ENCODE measurements at regions not wholly inside any gene's neighbourhood (a gene's known extent, or its start where the extent isn't known, plus 50 kb on each side); places are given as distances from the start of the nearest gene placed in this dataset.

DNA sequence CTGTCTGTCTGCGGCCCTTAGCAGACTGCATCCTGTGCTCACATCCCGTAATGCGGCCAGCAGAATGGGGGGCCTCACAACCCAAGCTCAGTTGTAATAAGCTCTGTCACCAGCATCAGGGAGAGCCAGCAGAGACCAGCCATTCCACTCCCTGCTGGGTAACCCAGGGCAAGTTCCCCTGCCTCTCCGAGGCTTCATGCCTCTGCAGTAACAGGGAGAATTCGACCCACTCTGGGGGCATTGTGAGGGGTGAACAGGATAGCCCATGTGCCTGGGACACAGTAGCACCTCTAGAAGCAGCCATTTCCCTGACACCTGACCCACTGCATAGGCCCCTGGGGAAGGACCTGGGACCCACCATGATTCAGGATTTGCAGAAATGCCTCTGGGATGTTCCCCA is 461.2 kb downstream of the MATN1 start:
- Histone ChIP-seq H3K27me3 (ENCODE audit: control insufficient read depth in 1 of 2, insufficient read depth in 2 of 2, low read length in 2 of 2) (no peaks in the 10 kb centered on the region), H3K9me3 (ENCODE audit: control insufficient read depth in 2 of 2, insufficient read depth in 1 of 2, low read depth in 1 of 2, low read length in 1 of 2) (no peaks in the 10 kb centered on the region), H3K27ac (ENCODE audit: low read depth in 2 of 2, low read length in 1 of 2) (no peak overlapping the region), H3K36me3 (ENCODE audit: control insufficient read depth in 2 of 2, insufficient read depth in 2 of 2, low read length in 1 of 2) (no peaks in the 10 kb centered on the region), H3K4me3 (ENCODE audit: low read depth in 1 of 2, low read length in 2 of 2) (no peak overlapping the region), H3K4me1 (ENCODE audit: control insufficient read depth in 2 of 2, insufficient read depth in 2 of 2, low read length in 1 of 2) (no peaks in the 10 kb centered on the region)
- 77 to 85% methylated on average over 5 of the region's 5 CpGs for WGBS, 2 donors

DNA sequence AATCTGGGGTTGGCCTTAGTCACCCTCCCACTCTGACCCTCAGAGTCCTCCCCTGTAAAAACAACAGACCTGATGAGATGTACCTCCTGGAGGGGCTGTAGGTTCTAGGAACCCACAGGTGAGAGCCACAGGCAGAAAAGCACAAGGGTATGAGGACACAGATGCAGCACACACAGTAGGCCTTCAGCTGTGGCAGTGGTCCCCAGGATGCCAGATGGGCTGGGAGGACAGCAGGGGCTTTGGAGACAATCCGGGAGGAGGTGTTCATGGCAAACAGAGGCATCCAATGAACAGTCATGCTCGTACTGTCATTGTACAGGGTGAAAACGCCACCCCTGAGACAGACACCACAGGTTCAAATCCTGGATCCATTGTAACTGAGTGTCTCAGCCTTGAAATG is 463.1 kb downstream of the MATN1 start:
- 70 to 75% methylated on average over 3 of the region's 3 CpGs for WGBS, 2 donors

DNA sequence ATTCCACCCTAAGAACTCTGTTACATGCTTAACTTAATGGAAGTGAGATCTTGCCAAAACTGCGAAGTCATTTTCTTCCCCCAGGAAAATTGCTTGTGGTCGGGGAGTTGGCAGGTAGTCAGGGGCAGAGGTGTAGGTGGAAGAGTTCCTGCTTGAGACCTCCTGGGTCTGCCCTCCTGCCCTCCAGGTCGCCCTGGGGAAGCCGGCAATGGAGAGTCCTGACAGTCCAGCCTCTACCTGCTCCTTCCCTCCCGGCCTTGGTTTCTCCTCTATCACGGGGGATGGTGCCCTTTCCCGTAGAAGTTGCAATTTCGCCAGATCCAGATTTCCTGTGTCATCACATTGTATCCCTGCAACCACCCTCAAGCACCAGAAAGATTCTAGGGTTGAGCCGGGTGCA is 463.8 kb downstream of the MATN1 start:
- no peaks in the 10 kb centered on the region for H3K9me3 ChIP-seq (ENCODE audit: control insufficient read depth in 2 of 2, insufficient read depth in 1 of 2, low read depth in 1 of 2, low read length in 1 of 2)
- H3K27ac ChIP-seq (ENCODE audit: low read depth in 2 of 2, low read length in 1 of 2), result no peak overlapping the region
- H3K36me3 ChIP-seq (ENCODE audit: control insufficient read depth in 2 of 2, insufficient read depth in 2 of 2, low read length in 1 of 2), result no peaks in the 10 kb centered on the region
- no peaks in the 10 kb centered on the region for H3K27me3 ChIP-seq (ENCODE audit: control insufficient read depth in 1 of 2, insufficient read depth in 2 of 2, low read length in 2 of 2)
- no peaks in the 10 kb centered on the region for H3K4me1 ChIP-seq (ENCODE audit: control insufficient read depth in 2 of 2, insufficient read depth in 2 of 2, low read length in 1 of 2)
- H3K4me3 ChIP-seq (ENCODE audit: low read depth in 1 of 2, low read length in 2 of 2), result no peak overlapping the region
- 36 to 46% methylated on average over 9 of the region's 9 CpGs for WGBS, 2 donors

More for the DNA sequence above, 463.1 kb downstream of the MATN1 start:
- Histone ChIP-seq H3K27ac (ENCODE audit: low read depth in 2 of 2, low read length in 1 of 2) (no peak overlapping the region), H3K4me3 (ENCODE audit: low read depth in 1 of 2, low read length in 2 of 2) (no peak overlapping the region), H3K9me3 (ENCODE audit: control insufficient read depth in 2 of 2, insufficient read depth in 1 of 2, low read depth in 1 of 2, low read length in 1 of 2) (no peaks in the 10 kb centered on the region), H3K27me3 (ENCODE audit: control insufficient read depth in 1 of 2, insufficient read depth in 2 of 2, low read length in 2 of 2) (no peaks in the 10 kb centered on the region), H3K36me3 (ENCODE audit: control insufficient read depth in 2 of 2, insufficient read depth in 2 of 2, low read length in 1 of 2) (no peaks in the 10 kb centered on the region), H3K4me1 (ENCODE audit: control insufficient read depth in 2 of 2, insufficient read depth in 2 of 2, low read length in 1 of 2) (no peaks in the 10 kb centered on the region)

DNA sequence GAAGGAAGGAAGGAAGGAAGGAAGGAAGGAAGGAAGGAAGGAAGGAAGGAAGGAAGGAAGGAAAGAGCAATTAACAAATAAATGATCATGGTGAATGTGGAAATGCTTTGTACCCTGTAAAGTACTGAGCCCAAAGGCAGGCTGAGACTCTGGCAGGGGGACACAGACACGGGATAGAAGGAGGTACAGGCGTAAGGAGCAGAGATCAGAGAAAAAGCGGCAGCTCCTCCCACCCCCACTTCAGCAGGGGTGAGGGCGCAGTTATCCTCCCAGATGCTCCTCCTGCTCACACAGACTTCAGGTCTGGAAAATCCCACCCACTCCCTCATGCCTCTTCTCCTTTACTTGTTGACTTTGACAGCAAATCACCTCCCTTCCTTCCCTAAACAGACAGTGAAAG is 464.5 kb downstream of the MATN1 start:
- Histone ChIP-seq H3K36me3 (ENCODE audit: control insufficient read depth in 2 of 2, insufficient read depth in 2 of 2, low read length in 1 of 2) (no peaks in the 10 kb centered on the region), H3K27me3 (ENCODE audit: control insufficient read depth in 1 of 2, insufficient read depth in 2 of 2, low read length in 2 of 2) (no peaks in the 10 kb centered on the region), H3K9me3 (ENCODE audit: control insufficient read depth in 2 of 2, insufficient read depth in 1 of 2, low read depth in 1 of 2, low read length in 1 of 2) (no peaks in the 10 kb centered on the region), H3K4me3 (ENCODE audit: low read depth in 1 of 2, low read length in 2 of 2) (no peak overlapping the region), H3K27ac (ENCODE audit: low read depth in 2 of 2, low read length in 1 of 2) (no peak overlapping the region), H3K4me1 (ENCODE audit: control insufficient read depth in 2 of 2, insufficient read depth in 2 of 2, low read length in 1 of 2) (no peaks in the 10 kb centered on the region)
- WGBS, 2 donors, result 17 to 27% methylated on average over 4 of the region's 4 CpGs

DNA sequence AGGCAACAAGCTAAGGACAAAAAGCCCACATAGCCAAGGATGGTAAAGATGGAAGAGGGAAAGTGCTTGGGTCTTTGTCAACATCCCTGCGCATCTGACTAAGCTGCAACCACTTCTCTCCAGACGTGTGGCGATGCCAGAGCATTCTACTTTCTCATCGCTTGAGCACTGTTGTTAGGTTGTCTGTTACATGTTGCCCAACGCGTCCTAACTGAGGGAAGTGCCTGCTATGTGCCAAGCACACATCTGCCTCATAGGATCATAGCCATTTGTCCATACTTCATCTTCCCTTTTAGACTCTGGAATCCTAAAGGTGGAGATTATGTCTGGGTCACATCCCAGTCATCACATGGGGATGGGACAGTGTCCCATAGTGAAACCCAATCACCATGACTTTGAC is 464.9 kb downstream of the MATN1 start:
- Histone ChIP-seq H3K36me3 (ENCODE audit: control insufficient read depth in 2 of 2, insufficient read depth in 2 of 2, low read length in 1 of 2) (no peaks in the 10 kb centered on the region), H3K9me3 (ENCODE audit: control insufficient read depth in 2 of 2, insufficient read depth in 1 of 2, low read depth in 1 of 2, low read length in 1 of 2) (no peaks in the 10 kb centered on the region), H3K27me3 (ENCODE audit: control insufficient read depth in 1 of 2, insufficient read depth in 2 of 2, low read length in 2 of 2) (no peaks in the 10 kb centered on the region), H3K27ac (ENCODE audit: low read depth in 2 of 2, low read length in 1 of 2) (no peak overlapping the region), H3K4me3 (ENCODE audit: low read depth in 1 of 2, low read length in 2 of 2) (no peak overlapping the region), H3K4me1 (ENCODE audit: control insufficient read depth in 2 of 2, insufficient read depth in 2 of 2, low read length in 1 of 2) (no peaks in the 10 kb centered on the region)
- 80 to 86% methylated on average over 6 of the region's 6 CpGs for WGBS, 2 donors

DNA sequence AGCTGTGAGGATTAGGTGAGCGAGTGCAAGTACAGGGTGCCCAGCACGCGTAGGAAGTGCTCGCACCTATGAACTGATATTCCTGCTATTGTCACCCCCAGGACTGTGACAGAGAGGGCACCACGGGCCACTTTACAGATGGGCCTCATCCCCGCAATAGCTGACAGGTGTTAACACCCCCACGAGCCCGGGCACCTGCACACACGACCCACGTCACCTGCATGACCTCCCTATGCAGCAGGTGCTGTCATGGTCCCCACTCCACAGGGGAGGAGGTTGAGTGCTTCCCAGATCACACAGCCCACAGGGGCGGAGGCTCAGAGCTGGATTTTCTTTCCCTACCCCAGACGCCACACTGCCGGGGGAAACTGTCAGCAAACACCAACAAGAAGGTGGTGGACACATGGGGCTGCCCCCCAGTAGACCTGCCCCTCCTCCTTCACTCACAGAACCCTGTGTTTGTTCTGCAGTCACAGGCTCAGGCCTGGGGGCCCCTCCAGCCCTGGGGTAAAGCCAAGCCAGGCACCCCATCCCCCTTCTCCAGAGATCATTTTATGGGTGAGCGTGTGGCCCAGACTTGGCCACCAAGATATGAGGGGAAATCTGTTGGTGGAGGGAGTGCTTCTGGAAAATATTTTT is 465.5 kb downstream of the MATN1 start:
- Histone ChIP-seq H3K4me1 (ENCODE audit: control insufficient read depth in 2 of 2, insufficient read depth in 2 of 2, low read length in 1 of 2) (no peaks in the 10 kb centered on the region), H3K9me3 (ENCODE audit: control insufficient read depth in 2 of 2, insufficient read depth in 1 of 2, low read depth in 1 of 2, low read length in 1 of 2) (no peaks in the 10 kb centered on the region), H3K27ac (ENCODE audit: low read depth in 2 of 2, low read length in 1 of 2) (no peak overlapping the region), H3K4me3 (ENCODE audit: low read depth in 1 of 2, low read length in 2 of 2) (no peak overlapping the region), H3K27me3 (ENCODE audit: control insufficient read depth in 1 of 2, insufficient read depth in 2 of 2, low read length in 2 of 2) (no peaks in the 10 kb centered on the region), H3K36me3 (ENCODE audit: control insufficient read depth in 2 of 2, insufficient read depth in 2 of 2, low read length in 1 of 2) (no peaks in the 10 kb centered on the region)
- WGBS, 2 donors, result 80 to 81% methylated on average over 14 of the region's 14 CpGs

DNA sequence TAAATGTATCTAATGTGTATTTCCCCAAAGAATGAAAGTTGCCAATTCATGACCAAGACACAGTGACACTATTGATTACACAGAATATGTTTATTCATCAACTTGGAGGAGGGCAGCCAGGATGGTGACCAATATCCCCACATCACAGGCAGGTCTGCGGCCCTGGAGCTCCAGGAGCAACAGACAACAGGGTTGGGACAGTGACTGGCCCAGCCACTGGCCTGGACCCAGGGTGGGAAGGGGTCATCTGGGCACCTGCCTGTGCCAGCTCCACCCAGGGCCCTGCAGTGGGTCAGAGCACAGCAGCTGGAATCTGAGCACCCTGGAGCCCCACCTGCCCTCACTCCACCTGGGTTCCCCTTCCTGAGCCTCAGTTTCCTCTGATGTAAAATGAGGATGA is 466.1 kb downstream of the MATN1 start:
- Histone ChIP-seq H3K9me3 (ENCODE audit: control insufficient read depth in 2 of 2, insufficient read depth in 1 of 2, low read depth in 1 of 2, low read length in 1 of 2) (no peaks in the 10 kb centered on the region), H3K4me3 (ENCODE audit: low read depth in 1 of 2, low read length in 2 of 2) (no peak overlapping the region), H3K36me3 (ENCODE audit: control insufficient read depth in 2 of 2, insufficient read depth in 2 of 2, low read length in 1 of 2) (no peaks in the 10 kb centered on the region), H3K27me3 (ENCODE audit: control insufficient read depth in 1 of 2, insufficient read depth in 2 of 2, low read length in 2 of 2) (no peaks in the 10 kb centered on the region), H3K4me1 (ENCODE audit: control insufficient read depth in 2 of 2, insufficient read depth in 2 of 2, low read length in 1 of 2) (no peaks in the 10 kb centered on the region), H3K27ac (ENCODE audit: low read depth in 2 of 2, low read length in 1 of 2) (no peak overlapping the region)
- 83 to 85% methylated on average over 1 of the region's 1 CpG for WGBS, 2 donors

DNA sequence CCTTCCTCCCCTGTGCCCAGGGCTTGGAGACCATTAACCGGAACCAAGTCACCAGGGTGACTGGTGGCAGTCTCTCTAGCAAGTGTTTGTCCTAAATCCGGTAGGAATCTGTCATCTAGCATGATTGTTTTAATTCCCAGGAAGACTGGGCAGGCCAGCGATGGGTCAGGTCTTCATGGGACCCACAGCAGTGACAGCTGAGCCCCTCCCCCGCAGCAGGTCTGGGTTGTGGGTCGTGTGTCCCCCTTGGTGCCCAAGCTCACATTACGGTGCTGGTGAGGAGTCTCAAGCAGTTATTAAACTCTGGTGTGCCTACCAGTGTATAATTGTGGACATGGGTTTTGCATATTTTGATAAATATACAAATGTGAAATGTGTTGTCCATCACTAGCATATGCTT is 466.5 kb downstream of the MATN1 start:
- no peak overlapping the region for H3K27ac ChIP-seq (ENCODE audit: low read depth in 2 of 2, low read length in 1 of 2)
- no peaks in the 10 kb centered on the region for H3K36me3 ChIP-seq (ENCODE audit: control insufficient read depth in 2 of 2, insufficient read depth in 2 of 2, low read length in 1 of 2)
- H3K4me3 ChIP-seq (ENCODE audit: low read depth in 1 of 2, low read length in 2 of 2), result no peak overlapping the region
- H3K27me3 ChIP-seq (ENCODE audit: control insufficient read depth in 1 of 2, insufficient read depth in 2 of 2, low read length in 2 of 2), result no peaks in the 10 kb centered on the region
- no peaks in the 10 kb centered on the region for H3K9me3 ChIP-seq (ENCODE audit: control insufficient read depth in 2 of 2, insufficient read depth in 1 of 2, low read depth in 1 of 2, low read length in 1 of 2)
- no peaks in the 10 kb centered on the region for H3K4me1 ChIP-seq (ENCODE audit: control insufficient read depth in 2 of 2, insufficient read depth in 2 of 2, low read length in 1 of 2)
- 68 to 83% methylated on average over 6 of the region's 6 CpGs for WGBS, 2 donors

DNA sequence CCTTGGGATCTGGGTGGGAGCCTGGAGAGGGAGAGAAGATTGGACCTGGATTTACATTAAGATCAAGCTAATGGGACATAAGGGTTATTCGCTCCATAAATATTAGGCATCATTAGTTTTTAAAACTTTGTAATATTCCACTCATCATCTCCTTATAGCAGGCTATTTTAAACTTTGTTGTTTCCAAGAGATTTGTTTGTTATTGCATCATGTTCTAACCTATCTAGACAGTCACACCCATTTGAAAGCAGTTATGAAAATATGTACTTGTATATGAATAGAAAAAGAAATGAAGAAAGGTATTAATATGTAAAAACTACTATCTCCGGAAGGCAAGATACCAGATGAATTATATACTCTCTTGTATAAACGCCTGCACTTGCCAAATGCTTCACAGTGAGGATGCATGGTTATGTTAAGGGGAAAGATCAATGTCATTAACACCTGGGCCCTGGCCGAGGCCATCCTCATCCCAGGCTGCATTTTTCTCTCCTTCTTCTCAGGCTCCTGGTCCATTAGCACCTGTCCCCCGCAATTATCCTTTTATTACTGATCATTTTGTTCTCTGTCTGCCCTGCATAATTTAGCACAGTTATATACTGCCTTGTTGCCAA is 468.2 kb downstream of the MATN1 start:
- Histone ChIP-seq H3K27ac (ENCODE audit: low read depth in 2 of 2, low read length in 1 of 2) (no peak overlapping the region), H3K4me3 (ENCODE audit: low read depth in 1 of 2, low read length in 2 of 2) (no peak overlapping the region), H3K36me3 (ENCODE audit: control insufficient read depth in 2 of 2, insufficient read depth in 2 of 2, low read length in 1 of 2) (no peaks in the 10 kb centered on the region), H3K4me1 (ENCODE audit: control insufficient read depth in 2 of 2, insufficient read depth in 2 of 2, low read length in 1 of 2) (no peaks in the 10 kb centered on the region), H3K27me3 (ENCODE audit: control insufficient read depth in 1 of 2, insufficient read depth in 2 of 2, low read length in 2 of 2) (no peaks in the 10 kb centered on the region), H3K9me3 (ENCODE audit: control insufficient read depth in 2 of 2, insufficient read depth in 1 of 2, low read depth in 1 of 2, low read length in 1 of 2) (no peaks in the 10 kb centered on the region)
- WGBS, 2 donors, result 56 to 60% methylated on average over 5 of the region's 5 CpGs

DNA sequence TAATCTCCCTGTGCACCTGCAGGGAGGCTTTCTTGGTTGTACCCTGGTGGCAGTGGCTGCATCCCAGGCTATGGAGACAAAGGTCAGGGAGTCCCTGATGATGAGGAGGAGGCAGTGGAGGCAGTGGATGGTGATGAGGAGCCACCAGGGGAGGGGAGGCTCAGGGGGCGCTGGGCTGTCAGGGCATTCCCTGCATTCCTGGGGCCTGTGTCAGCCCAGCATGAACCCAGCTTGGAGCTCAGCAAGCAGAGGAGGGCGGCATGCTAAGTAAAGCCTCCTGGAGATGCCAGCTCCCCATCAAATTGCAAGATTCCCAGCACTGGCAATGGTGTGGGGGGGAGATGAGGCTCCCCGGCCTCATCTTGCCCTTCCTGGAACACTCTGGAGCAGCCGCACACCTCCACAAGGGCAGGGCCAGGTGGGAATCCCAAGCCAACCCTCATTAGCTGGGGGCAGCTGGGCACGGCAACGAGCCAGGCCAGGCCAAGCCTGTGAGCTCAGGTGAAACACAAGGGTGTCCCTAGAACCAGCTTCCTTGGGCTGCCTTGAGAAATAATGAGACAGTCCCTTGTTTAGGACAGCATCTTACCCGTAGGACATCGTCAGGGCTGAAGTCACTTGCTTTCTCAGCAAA is 469.5 kb downstream of the MATN1 start:
- Histone ChIP-seq H3K9me3 (ENCODE audit: control insufficient read depth in 2 of 2, insufficient read depth in 1 of 2, low read depth in 1 of 2, low read length in 1 of 2) (no peaks in the 10 kb centered on the region), H3K27me3 (ENCODE audit: control insufficient read depth in 1 of 2, insufficient read depth in 2 of 2, low read length in 2 of 2) (no peaks in the 10 kb centered on the region), H3K4me3 (ENCODE audit: low read depth in 1 of 2, low read length in 2 of 2) (no peak overlapping the region), H3K27ac (ENCODE audit: low read depth in 2 of 2, low read length in 1 of 2) (no peak overlapping the region), H3K4me1 (ENCODE audit: control insufficient read depth in 2 of 2, insufficient read depth in 2 of 2, low read length in 1 of 2) (no peaks in the 10 kb centered on the region), H3K36me3 (ENCODE audit: control insufficient read depth in 2 of 2, insufficient read depth in 2 of 2, low read length in 1 of 2) (no peaks in the 10 kb centered on the region)
- 82 to 85% methylated on average over 8 of the region's 8 CpGs for WGBS, 2 donors

All from esophagus (tissue), 2 donors.